Peyer's patch (tissue), 4 donors: ENCODE measurements at regions not wholly inside any gene's neighbourhood (a gene's known extent, or its start where the extent isn't known, plus 50 kb on each side); places are given as distances from the start of the nearest gene placed in this dataset.

Experiments used
- DNase-seq, 3 donors: peaks; one replicate each; pipeline ENCODE4 v3.0.0-alpha.2; 2017 to 2019
- H3K27ac ChIP-seq, 4 donors: fragments of 200-600 bp; sonication (generic); one replicate each; pipeline ENCODE4 v1.5.1; 2016 to 2019
- H3K27me3 ChIP-seq, 2 donors: fragments of 200-600 bp; sonication (generic); one replicate each; pipeline ENCODE4 v1.5.1; 2019
- H3K36me3 ChIP-seq, 3 donors: fragments of 200-600 bp; sonication (generic); one replicate each; pipeline ENCODE4 v1.5.1; 2016 to 2019
- H3K4me1 ChIP-seq, 4 donors: fragments of 200-600 bp; sonication (generic); one replicate each; pipeline ENCODE4 v1.5.1; 2016 to 2019
- H3K4me3 ChIP-seq, 4 donors: fragments of 200-600 bp; sonication (generic); 1 replicate in 3 of 4; 2 replicates in 1 of 4; pipeline ENCODE4 v1.5.1; 2016 to 2019; ENCODE audit warnings: mild to moderate bottlenecking in 1 of 4
- H3K9me3 ChIP-seq, 4 donors: fragments of 200-600 bp; sonication (generic); one replicate each; pipeline ENCODE4 v1.5.1; 2016 to 2019; ENCODE audit warnings: mild to moderate bottlenecking in 1 of 4
- CTCF ChIP-seq, 6 experiments: fragments of 450-650 bp in 4 of 6; fragments of 200-600 bp in 2 of 6; sonication (generic) in 1 of 6; IDR thresholded peaks; one replicate each; pipeline ENCODE4 v1.5.1; 2017 to 2019; ENCODE audit warnings: antibody characterized with exemption in 6 of 6, mild to moderate bottlenecking in 3 of 6, moderate library complexity in 1 of 6
- POLR2A ChIP-seq, 2 donors: fragments of 450-650 bp; IDR thresholded peaks; one replicate each; pipeline ENCODE4 v1.5.1; 2017; ENCODE audit warnings: antibody characterized with exemption in 2 of 2, mild to moderate bottlenecking in 2 of 2, moderate library complexity in 2 of 2

- TF ChIP-seq CTCF (IDR thresholded peaks at IDR 0.05) (no peak), POLR2A (IDR thresholded peaks at IDR 0.05) (no peak)
These were observed 75.3 kb upstream of the PLEKHG7 start for GRCh38 chr12:92627511-92627910.

GRCh38 chr12:92625639-92626310, 77.0 kb upstream of the PLEKHG7 start:
- H3K4me3 ChIP-seq: no peak overlapping the region
- DNase-seq: no peak
- H3K4me1 ChIP-seq: no peaks in the 10 kb centered on the region
- no peaks in the 10 kb centered on the region for H3K27me3 ChIP-seq
- no peaks in the 10 kb centered on the region for H3K9me3 ChIP-seq
- no peaks in the 10 kb centered on the region for H3K36me3 ChIP-seq
- no peak overlapping the region for H3K27ac ChIP-seq
- no peak for TF ChIP-seq CTCF (IDR thresholded peaks at IDR 0.05)
- TF ChIP-seq POLR2A (IDR thresholded peaks at IDR 0.05): no peak

More at GRCh38 chr12:92627511-92627910, 75.3 kb upstream of the PLEKHG7 start:
- Histone ChIP-seq H3K36me3 (no peaks in the 10 kb centered on the region), H3K27me3 (no peaks in the 10 kb centered on the region), H3K4me1 (no peaks in the 10 kb centered on the region), H3K4me3 (no peak overlapping the region), H3K9me3 (no peaks in the 10 kb centered on the region), H3K27ac (no peak overlapping the region)
- DNase-seq: no peak

DNA sequence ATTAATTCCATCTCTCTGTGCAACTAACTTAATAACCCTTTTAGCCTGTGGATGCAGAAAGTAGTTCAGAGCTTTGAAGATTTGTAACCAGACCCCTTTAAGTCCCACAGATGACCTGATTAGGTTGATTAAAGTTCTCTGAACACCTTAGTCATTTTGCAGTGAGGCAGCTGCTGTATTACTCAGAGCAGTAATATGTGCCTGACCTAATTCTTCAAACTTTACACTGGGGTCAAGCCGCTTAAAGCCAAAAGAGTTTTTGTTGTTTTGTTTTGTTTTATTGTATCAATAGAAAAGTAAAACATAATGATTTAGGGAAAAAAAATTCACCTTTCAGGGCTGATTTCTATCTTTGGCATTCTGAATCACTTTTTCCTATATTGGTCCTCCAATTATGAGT, 78.6 kb upstream of the PLEKHG7 start:
- Histone ChIP-seq H3K36me3 (no peaks in the 10 kb centered on the region), H3K4me1 (no peaks in the 10 kb centered on the region), H3K4me3 (no peak overlapping the region), H3K27ac (no peak overlapping the region), H3K27me3 (no peaks in the 10 kb centered on the region), H3K9me3 (no peaks in the 10 kb centered on the region)
- TF ChIP-seq CTCF (IDR thresholded peaks at IDR 0.05) (no peak), POLR2A (IDR thresholded peaks at IDR 0.05) (no peak)
- DNase-seq: no peak

DNA sequence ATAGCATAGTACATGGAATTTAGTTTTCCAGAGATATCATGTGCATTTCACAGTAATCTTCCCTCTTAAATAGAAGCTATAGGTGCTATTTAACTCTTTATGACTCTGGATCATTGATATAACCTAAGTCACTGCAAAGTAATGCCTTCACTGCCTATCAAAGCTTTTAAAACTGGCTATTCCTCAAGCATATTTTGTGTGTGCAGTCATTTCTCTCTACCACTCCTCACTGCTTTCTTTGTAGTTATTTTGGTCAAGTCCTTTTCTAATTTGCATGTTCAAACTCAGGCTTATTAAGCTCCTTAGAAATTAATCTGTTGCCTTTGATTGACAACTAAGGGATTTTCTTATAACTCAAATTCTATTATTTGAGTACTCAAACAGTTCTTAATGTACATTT, 79.4 kb upstream of the PLEKHG7 start:
- Histone ChIP-seq H3K4me3 (no peak overlapping the region), H3K27me3 (no peaks in the 10 kb centered on the region), H3K4me1 (no peaks in the 10 kb centered on the region), H3K27ac (no peak overlapping the region), H3K9me3 (no peaks in the 10 kb centered on the region), H3K36me3 (no peaks in the 10 kb centered on the region)
- no peak for DNase-seq
- TF ChIP-seq CTCF (IDR thresholded peaks at IDR 0.05) (no peak), POLR2A (IDR thresholded peaks at IDR 0.05) (no peak)

DNA sequence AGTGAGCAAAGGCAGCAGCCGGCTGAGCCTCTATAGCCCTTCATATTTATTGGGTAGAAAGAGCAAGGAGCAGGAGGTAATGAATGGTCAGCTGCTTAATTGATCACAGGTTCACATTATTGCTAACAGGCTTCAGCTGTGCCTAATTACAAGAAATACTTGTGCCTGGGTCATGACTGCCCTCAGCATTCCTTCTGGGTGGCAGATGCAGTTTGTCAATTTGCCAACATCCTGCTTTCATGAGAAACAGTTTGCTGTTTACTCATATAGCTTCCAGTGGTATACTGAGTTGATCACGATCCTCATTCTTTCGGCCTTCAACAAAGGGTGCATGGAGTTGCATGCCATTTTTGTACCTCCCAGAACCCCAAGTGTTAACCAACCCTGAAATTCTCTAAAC, 81.0 kb upstream of the PLEKHG7 start:
- Histone ChIP-seq H3K9me3 (no peaks in the 10 kb centered on the region), H3K4me3 (no peak overlapping the region), H3K27me3 (no peaks in the 10 kb centered on the region), H3K36me3 (no peaks in the 10 kb centered on the region), H3K27ac (no peak overlapping the region), H3K4me1 (no peaks in the 10 kb centered on the region)
- DNase-seq: no peak
- no peak for TF ChIP-seq POLR2A (IDR thresholded peaks at IDR 0.05)
- TF ChIP-seq CTCF (IDR thresholded peaks at IDR 0.05): no peak

DNA sequence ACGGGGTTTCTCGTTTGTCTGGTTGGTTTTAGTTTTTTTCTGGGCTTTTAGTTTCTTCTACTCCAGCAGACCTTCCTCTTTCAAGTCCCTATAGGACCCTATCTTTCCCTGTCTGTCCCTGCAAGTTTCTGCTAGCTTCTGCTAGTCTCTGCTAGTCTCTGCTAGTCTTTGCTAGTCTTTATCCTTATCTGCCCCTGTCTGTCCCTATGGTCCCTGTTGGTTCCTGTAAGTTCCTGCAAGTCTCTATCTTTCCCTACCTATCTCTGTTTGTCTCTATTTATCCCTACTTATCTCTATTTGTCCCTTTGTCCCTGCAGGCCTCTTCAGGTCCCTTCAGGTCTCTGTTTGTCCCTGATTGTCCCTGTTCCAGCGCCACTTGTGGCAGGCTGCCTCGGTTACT, 81.5 kb upstream of the PLEKHG7 start:
- DNase-seq: no peak
- Histone ChIP-seq H3K36me3 (no peaks in the 10 kb centered on the region), H3K27ac (no peak overlapping the region), H3K9me3 (no peaks in the 10 kb centered on the region), H3K4me3 (no peak overlapping the region), H3K27me3 (no peaks in the 10 kb centered on the region), H3K4me1 (no peaks in the 10 kb centered on the region)
- TF ChIP-seq POLR2A (IDR thresholded peaks at IDR 0.05): no peak
- TF ChIP-seq CTCF (IDR thresholded peaks at IDR 0.05): no peak
